ENCODE measurements at regions not wholly inside any gene's neighbourhood (a gene's known extent, or its start where the extent isn't known, plus 50 kb on each side); places are given as distances from the start of the nearest gene placed in this dataset.
"Not testable (repeated sequence)": the region's sequence is repeated elsewhere in the genome, so short reads cannot be mapped to it uniquely, and the experiment has no call there.

DNA sequence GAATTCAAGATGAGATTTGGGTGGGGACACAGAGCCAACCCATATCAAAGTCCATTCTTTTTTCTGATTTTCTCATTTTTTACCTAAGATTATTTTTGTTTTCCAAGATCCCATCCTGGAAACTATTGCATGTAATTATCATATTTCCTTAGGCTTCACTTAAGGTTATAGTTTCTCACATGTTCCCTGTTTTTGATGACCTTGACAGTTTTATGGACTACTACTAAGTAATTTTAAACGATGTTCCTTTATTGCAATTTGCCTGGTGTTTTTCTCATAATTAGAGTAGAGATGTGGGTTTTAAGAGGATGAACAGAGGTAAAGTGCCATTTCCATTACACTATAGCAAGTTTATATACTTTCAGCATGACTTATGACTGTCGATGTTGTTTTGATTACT, 795.1 kb downstream of the FAT4 start:
- no peak for DNase-seq
- in situ Hi-C loops (cut with MboI; ENCODE audit: low pct_unique_long_range_greater_than_20kb, low sequenced_read_pairs): no loop called here

- in situ Hi-C loops (cut with MboI; ENCODE audit: low pct_unique_long_range_greater_than_20kb, low sequenced_read_pairs): no loop called here
Measured at GRCh38 chr4:126113058-126113457, 798.3 kb downstream of the FAT4 start.

DNA sequence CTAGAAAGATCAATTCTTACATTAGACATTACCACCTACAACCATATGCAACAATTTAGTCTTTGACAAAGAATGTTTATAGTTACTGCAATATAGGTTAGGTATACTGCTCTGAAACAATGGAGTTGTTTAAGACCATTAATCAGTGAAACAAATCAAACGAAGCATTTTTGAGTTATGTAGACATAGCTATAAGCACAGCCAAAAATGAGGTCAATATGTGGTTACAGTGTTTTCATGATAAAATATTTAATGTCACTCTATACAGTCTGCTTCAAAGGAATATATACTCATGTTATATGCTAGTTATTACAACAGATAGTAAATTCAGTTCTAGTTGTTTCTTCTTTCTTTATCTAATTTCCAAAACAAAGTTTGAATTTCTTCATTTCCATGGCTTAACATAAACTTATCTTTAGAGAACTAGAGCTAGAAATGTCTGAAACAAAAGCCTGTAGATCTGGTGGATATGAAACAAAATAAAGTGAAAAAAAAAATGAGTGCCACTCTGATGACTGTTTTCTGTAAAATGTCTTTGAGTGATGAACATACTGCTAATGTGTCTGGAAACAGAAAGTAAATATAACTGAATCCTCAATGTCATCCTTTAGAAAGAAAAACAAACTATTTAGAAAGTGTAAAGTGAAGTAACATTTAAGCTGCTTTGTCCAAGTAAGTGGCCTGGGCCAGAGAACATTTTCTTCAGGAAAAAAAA, 809.0 kb downstream of the FAT4 start:
- in situ Hi-C loops (cut with MboI; ENCODE audit: low pct_unique_long_range_greater_than_20kb, low sequenced_read_pairs): no loop called here
- no peak for DNase-seq

More at GRCh38 chr4:126113058-126113457, 798.3 kb downstream of the FAT4 start:
- DNase-seq: no peak

- no peak for DNase-seq
- in situ Hi-C loops (cut with MboI; ENCODE audit: low pct_unique_long_range_greater_than_20kb, low sequenced_read_pairs): no loop called here
Measured at GRCh38 chr4:126124818-126125217, 810.1 kb downstream of the FAT4 start.

DNA sequence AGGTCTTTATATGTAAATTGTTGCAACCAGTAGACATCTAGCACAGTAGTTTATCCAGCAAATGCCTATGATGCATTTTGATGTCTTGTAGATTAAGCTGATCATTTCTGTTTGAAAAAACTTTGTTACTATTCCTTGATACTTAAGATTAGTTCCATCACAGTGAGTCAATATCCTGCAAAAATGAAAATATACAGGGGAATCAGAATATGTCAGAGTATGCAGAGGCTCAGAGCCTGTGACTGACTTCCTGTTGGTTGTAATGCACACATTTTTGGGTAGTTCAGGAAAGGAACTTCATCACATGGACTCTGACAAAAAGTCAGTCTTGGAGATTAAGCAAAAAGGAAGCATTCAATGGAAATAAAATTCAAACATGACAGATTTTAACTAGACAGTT, 815.5 kb downstream of the FAT4 start:
- in situ Hi-C loops (cut with MboI; ENCODE audit: low pct_unique_long_range_greater_than_20kb, low sequenced_read_pairs): no loop called here
- DNase-seq: no peak

DNA sequence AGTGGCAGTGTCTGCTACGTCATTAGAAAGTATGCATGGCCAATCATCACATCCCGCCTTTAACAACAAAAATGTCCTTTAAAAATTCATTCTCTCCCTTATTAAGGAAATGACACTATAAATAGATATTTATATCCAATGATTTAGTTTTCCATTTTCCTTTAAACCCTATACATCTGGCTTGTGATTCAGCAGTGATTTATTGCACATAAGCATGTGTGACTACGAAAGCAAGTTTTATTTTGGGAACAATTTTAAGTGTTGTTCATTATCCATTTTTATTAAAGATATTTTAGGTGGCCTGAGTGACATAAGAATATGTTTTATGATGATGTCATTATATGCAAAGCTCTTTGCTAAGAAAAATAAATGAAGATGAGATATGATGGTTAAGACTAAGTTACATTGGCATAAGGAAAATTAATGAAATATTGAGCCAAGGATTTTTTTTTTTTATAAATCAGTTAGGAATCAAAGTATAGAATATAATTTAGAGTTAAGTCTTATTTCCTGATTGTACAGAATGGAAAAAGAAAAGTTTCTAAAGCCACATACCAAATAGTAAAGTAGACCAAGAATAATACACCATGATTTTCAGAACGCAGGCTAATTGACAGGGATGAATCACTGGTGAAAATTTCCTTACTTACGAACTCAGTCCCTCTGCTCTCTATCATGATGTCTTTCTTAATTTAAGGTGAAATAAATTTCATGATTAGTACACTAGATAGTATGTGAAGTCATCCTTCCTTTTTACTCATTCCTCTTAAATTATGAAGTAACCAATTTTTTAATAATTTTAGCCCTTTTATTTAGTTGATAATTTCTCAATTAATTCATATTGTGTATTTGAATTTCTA, 822.4 kb downstream of the FAT4 start:
- no peak for DNase-seq
- in situ Hi-C loops (cut with MboI; ENCODE audit: low pct_unique_long_range_greater_than_20kb, low sequenced_read_pairs): no loop called here

GRCh38 chr4:126137782-126138170, 823.0 kb downstream of the FAT4 start:
- DNase-seq: no peak
- in situ Hi-C loops (cut with MboI; ENCODE audit: low pct_unique_long_range_greater_than_20kb, low sequenced_read_pairs): no loop called here

- no peak for DNase-seq
- in situ Hi-C loops (cut with MboI; ENCODE audit: low pct_unique_long_range_greater_than_20kb, low sequenced_read_pairs): no loop called here
Measured at GRCh38 chr4:126144543-126145237, 829.9 kb downstream of the FAT4 start.

- no peak for DNase-seq
- in situ Hi-C loops (cut with MboI; ENCODE audit: low pct_unique_long_range_greater_than_20kb, low sequenced_read_pairs): no loop called here
Measured at GRCh38 chr4:126168484-126168883, 853.7 kb downstream of the FAT4 start.

- peak; percentile 39 for DNase-seq
- in situ Hi-C loops (cut with MboI; ENCODE audit: low pct_unique_long_range_greater_than_20kb, low sequenced_read_pairs): no loop called here
Measured at GRCh38 chr4:126172126-126172525, 857.4 kb downstream of the FAT4 start.

DNA sequence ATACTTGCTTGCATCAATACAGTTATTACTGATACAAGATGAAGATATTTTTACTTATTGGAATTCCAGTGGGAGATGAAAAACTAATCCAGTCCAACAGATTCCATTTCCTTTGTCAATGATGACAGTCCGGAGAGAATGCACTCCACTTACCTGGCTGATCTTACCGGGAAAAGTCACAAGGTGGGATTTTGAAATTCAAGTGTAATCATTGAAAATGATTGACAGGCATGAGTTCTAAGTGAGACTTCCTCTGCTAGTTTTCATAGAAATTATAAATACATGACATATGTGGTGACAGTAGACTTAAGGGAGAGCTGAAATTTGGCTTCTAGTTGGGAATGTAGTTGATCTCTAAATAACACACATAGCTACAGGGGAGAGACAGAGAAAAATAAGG, 859.9 kb downstream of the FAT4 start:
- in situ Hi-C loops (cut with MboI; ENCODE audit: low pct_unique_long_range_greater_than_20kb, low sequenced_read_pairs): no loop called here
- DNase-seq: no peak

DNA sequence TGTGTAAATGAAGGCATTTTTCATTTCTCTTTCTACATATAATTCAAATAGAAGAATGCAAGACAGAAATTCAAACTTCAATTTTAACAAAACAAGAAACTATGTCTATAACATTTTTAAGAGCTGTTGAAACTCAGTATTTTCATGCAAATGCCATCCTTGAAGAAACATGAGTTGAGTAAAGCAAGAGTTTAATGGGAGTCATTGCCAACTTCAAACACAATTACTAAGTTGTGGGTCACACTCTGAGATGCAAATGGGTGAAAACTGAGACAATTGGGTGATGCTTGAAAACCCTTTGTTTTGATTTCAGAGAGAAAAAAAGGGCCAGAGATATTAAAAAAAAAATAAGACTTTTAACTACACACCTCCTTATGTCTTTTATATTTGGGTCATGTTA, 865.9 kb downstream of the FAT4 start:
- DNase-seq: no peak
- in situ Hi-C loops (cut with MboI; ENCODE audit: low pct_unique_long_range_greater_than_20kb, low sequenced_read_pairs): no loop called here

- DNase-seq: no peak
- in situ Hi-C loops (cut with MboI; ENCODE audit: low pct_unique_long_range_greater_than_20kb, low sequenced_read_pairs): no loop called here
Measured at GRCh38 chr4:126182336-126182735, 867.6 kb downstream of the FAT4 start.

DNA sequence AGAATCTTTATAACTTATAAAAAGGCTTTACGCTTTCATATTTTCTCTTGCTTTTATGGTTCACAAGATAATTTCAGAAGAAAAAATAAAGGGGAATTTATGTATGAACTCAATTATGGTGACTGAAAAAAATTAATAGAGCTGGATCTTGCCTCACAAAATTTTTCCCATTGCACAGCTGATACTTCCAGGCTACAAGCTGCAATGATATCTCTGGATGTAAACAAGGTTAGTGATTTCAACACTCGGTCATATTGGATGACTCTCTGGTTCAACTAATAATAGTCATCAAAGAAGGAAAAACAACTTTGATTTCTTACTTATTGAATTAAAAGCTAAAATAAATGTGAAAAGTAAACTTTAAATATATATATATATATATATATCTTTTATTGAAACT, 868.0 kb downstream of the FAT4 start:
- in situ Hi-C loops (cut with MboI; ENCODE audit: low pct_unique_long_range_greater_than_20kb, low sequenced_read_pairs): no loop called here

GRCh38 chr4:126183206-126183605, 868.5 kb downstream of the FAT4 start:
- in situ Hi-C loops (cut with MboI; ENCODE audit: low pct_unique_long_range_greater_than_20kb, low sequenced_read_pairs): no loop called here
- no peak for DNase-seq

More for the DNA sequence above, 868.0 kb downstream of the FAT4 start:
- no peak for DNase-seq

- DNase-seq: no peak
- in situ Hi-C loops (cut with MboI; ENCODE audit: low pct_unique_long_range_greater_than_20kb, low sequenced_read_pairs): no loop called here
Measured at GRCh38 chr4:126191536-126191935, 876.8 kb downstream of the FAT4 start.

GRCh38 chr4:126192506-126192905, 877.8 kb downstream of the FAT4 start:
- DNase-seq: no peak
- in situ Hi-C loops (cut with MboI; ENCODE audit: low pct_unique_long_range_greater_than_20kb, low sequenced_read_pairs): no loop called here

- DNase-seq; in situ Hi-C loops (cut with MboI; ENCODE audit: low pct_unique_long_range_greater_than_20kb, low sequenced_read_pairs): not testable (repeated sequence)
Measured at GRCh38 chr4:126201251-126202138, 886.7 kb downstream of the FAT4 start.

DNA sequence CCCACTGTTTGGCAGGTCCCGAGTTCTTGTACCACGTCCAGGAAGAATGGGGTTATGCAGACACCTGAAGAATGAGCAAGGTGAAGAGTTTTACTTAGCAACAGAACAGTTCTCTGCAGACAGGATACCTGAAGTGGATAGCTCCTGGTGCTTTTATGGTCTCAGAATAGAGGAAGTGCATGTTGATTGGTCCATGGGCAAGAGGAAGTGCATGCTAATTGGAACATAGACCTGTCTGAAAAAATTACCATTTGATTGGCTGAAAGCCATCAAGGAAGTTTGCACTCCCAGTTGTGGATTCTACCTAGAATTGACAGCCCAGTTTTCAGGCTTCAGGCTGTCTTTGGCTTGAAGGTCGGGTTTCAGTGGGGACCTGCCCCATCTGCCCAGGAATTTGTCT, 887.5 kb downstream of the FAT4 start:
- in situ Hi-C loops (cut with MboI; ENCODE audit: low pct_unique_long_range_greater_than_20kb, low sequenced_read_pairs): no loop called here
- DNase-seq: peak; percentile 3
